ENCODE measurements at regions not wholly inside any gene's neighbourhood (a gene's known extent, or its start where the extent isn't known, plus 50 kb on each side); places are given as distances from the start of the nearest gene placed in this dataset.

DNA sequence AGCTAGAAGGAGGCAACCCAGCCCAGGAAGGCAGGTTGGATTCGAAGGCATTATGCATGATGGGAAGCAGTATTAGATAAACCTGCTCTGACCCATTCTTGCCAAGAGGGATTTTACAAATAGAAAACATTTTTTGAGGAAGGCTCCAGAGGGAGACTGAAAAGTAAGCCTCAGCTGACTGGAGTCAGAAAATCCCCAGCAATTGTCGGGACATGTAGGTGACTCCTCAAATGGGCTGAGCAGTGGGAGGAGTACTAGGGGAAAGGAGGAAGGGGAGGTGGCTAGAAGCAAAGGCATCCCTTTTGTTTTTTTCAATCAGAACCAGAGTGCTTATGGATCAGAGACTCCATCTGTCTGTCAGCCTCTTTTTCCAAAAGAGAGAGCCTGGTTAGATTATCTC is 138.1 kb upstream of the NTF3 start:
- TF ChIP-seq CTCF (IDR thresholded peaks at IDR 0.05): no peak
- no peak for TF ChIP-seq POLR2A (IDR thresholded peaks at IDR 0.05; ENCODE audit: low read depth)
- TF ChIP-seq POLR2AphosphoS5 (IDR thresholded peaks at IDR 0.05): no peak
- no peak for TF ChIP-seq EP300 (IDR thresholded peaks at IDR 0.05)

Measured in esophagus muscularis mucosa (tissue), 4 donors.